NCI-H82 (cell line): ENCODE measurements at regions not wholly inside any gene's neighbourhood (a gene's known extent, or its start where the extent isn't known, plus 50 kb on each side); places are given as distances from the start of the nearest gene placed in this dataset.
A peak's percentile ranks its signal among the peaks of the same experiment; 100 is the strongest.

Experiments
- DNase-seq: peaks from one replicate; lab custom pipeline; 2025; lab: John Stamatoyannopoulos, UW

DNA sequence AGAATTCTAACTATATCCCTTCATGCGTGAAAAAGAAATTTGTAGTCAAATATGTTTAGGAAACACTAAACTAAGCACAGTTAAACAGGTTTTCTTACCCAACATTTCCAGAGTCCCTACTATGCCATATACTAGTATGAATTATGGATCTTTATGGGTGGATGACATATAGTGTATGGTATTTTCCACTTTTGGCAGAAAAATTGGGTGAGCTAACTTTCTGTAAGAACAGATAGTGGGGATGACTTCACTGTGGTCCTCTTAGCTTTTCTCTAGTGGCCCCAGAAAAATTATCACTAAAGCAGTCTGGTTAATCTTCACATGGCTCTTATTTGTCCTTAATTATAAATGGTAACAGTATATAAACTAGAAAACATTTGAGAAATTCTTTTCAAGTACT lies 240.0 kb upstream of the GULP1 start:
- no peak for DNase-seq

DNA sequence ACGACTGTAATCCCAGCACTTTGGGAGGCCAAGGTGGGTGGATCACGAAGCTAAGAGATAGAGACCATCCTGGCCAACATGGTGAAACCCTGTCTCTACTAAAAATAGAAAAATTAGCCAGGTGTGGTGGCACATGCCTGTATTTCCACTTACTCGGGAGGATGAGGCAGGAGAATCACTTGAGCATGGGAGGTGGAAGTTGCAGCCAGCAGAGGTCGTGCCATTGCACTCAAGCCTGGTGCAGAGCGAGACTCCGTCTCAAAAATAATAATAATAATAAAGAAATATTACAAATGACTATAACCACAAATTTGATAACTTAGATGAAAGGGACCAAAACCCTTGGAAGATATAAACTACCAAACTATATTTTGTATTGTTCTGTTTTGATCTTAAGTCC lies 226.3 kb upstream of the GULP1 start:
- DNase-seq: no peak

DNA sequence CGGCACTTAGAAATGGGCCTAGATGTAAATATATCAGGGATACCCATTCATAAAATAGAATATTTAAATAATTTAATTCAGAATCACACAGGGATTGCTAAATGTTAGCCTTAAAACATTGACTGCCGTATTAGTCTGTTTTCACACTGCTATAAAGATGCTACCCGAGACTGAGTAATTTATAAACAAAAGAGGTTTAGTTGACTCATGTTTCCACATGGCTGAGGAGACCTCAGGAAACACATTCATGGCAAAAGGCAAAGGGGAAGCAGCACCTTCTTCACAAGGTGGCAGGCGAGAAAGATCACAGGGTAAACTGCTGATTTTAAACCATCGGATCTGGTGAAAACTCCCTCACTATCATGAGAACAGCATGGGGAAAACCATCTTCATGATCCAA lies 223.6 kb upstream of the GULP1 start:
- no peak for DNase-seq

DNA sequence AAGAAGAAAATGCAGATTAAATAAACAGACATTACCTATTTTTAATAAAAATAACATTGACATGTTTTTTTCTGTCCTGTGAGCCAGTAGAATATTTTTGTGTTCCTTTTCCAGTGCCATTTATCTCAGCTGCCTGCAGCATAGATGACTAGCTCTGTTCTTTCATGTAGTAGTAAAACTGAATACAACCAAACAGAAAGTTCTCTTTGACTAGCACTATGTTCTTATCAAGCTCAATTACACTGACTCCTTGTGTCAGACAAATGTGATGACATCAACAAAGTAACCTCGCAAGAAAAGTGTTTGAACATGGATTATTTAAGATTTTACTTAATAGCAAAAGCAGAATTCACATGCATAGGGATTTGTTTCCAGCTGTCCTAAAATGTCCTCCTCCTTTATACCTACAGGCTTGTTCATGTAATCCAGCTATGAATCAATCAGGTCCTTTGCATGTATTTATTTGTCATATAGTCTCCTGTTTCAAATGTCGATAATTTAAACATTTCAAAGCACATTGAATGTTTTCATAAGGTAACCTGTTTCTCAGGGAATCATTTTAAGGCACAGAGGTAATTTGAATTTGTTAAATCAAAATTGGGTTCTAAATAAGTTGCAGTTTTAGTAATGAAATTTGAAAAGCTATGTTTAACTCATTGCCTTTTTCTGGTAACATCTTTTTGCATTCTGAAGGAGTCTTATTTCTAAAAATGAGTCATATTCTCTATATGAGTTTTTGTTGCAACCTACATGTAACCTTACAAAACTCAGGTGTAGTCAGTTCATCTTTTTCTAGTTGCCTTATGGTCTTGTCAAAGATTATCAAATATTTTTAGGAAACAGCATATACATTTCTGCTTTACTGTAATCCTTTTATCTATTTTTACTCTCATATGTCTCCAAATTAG lies 215.3 kb upstream of the GULP1 start:
- no peak for DNase-seq

DNA sequence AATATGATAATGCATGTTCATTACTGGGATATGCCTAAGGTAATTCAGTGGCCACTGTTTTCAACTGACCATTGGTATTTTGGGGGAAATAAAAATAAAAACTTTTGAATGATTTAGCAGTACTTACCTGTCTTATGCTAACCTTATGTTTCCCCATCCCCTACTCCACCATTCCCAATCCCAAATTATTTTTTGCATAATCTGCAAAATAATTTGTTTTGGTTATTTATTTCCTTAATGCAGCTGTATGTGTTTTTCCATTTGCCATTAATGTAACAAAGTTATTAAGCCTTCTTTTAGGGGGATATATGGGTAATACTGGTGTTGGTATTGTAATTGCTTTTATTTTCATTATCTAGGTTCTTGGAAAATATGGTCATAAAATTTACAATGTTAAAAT lies 213.9 kb upstream of the GULP1 start:
- DNase-seq: no peak

DNA sequence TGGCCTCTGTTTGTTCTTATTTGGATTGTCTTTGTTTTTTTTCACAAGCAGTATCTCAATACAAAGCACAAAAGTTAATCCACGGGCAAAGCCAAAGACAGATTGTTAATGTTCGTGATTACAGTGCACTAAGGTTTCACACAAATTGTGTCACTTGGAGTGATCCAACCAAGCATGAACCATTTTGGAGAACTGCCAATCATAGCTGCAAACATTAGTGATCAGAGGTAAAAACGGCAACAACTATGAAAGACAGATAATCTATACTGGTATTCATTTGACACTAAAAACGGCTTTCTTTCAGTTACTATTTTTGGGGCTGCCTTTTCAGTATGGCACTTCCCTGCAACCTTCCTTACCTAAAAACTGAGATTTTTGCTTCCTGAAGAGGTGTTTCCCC lies 213.1 kb upstream of the GULP1 start:
- no peak for DNase-seq

DNA sequence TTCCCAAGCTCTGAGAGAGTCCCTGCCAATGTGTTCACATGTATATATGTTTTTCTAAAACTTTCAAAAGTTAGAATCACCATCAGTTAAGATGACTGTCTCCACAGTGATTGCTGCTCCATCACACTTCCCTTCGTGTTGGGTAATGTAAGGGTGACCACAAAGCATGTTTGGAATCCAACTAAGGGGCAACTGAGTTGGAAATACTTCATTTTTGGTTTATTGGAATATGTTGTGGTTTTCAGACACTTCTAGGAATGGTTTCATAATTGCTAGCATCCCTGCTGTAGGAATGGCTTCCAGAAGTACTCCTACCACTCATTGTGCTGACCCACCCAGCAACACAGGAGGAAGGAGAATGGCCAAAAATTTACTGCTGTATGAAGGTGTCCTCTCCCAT lies 212.5 kb upstream of the GULP1 start:
- no peak for DNase-seq

DNA sequence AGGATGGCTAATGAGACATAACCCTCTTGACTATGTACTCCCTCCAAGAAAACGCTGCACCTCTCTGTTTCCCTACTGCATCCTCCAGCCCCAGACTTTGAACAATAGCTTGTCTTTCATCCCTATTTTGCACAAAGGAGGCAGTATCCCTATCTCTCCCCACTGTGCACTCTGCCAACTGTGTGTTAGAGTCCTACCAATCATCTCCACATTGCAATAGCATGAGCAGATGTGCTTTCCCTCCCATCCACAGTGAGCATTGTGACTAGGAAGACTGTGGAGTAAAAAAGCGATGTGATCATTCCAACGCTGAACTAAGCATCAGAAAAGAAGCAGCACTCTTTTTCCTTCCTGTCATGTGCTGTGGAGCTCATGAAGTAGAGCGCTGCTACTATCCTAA lies 206.3 kb upstream of the GULP1 start:
- DNase-seq: no peak

DNA sequence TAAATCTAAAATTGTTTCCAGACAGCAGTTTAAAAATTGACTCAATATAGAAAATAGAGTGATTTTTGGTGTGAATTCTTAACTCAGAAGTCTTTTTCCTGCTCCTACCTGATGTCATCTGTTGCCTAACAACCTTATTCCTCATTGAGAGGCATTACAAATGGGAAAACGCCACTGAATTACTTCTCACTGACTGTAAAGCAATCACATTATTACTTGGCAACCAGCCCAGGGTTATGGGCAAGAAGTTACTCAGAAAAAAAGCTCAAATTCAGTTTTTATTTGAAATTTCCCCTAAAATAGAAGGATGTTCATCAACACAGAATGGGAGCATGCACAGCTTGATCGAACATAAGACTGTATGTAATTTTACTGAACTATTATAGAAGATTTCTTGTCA lies 201.8 kb upstream of the GULP1 start:
- DNase-seq: peak; percentile 11

DNA sequence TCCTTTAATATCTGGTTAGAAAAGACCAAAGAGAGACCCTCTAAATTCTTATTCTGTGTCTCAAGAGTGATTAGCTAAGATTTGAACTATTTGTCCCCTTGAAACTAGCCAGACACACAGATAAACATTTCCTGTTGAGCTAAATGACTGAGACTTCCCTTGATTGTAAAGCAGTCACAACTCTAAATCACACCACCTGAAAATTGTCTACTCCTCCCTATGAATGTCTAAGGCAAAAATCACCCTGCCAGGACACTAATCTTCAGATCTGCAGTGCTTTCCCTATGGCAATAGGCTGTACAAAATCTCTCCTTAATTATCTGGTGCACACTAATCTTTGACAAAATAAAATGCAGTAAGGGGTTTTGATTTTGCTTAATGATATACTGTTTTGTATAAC lies 200.5 kb upstream of the GULP1 start:
- DNase-seq: peak; percentile 27

DNA sequence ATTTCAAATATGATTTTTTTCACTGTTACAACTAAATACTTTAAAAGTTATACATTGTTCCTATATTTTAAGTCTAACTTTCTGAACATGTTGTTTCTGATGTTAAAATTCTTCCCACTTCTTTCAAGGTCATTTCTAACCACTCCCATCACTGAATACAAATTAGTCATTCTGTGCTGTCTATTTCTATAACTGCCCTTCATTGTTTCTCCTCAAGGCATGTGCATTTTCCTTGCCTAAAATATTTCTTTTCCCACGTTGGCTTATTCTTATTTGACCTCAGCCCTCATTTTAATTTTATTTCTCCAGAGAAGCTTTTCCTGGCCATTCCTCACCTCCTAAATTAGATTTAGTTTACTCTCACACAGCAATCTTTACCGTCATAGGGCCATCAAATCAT lies 198.9 kb upstream of the GULP1 start:
- no peak for DNase-seq

DNA sequence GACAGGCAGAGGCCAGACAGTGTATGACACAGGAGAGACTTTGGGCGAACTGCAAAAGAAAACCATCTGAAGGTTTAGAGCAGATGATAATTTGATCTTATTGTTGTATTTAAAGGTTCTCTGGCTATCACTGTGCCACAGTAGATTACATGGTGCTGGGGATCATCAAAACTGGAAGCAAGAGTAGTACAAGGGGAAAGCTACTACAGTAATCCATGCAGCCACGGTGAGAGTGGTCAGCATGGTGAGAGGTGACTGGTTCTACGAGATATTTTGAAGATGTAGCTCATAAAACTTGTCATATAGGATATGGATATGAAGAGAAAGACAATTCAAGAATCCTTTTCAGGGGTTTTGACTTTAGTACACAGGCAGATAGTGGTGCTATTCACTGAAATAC lies 194.8 kb upstream of the GULP1 start:
- DNase-seq: no peak

DNA sequence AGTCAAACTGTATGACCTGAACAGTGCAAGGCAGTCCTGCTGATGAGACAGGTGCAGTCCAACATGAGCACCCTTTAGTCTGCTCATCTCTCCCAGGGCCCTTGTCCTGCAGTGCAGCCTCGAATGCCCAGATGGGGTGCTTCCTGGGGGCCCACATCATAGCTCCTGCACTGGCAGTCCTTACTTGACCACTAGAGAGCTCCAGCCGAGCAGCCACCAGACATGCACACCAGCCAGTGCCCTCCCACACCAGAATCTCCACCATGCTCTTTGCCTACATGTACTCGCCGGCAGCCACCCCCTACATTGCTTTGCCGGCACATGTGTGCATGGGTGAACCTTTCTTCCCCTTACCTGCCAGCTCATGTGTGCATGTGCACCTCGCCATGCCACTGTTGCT lies 188.8 kb upstream of the GULP1 start:
- no peak for DNase-seq

DNA sequence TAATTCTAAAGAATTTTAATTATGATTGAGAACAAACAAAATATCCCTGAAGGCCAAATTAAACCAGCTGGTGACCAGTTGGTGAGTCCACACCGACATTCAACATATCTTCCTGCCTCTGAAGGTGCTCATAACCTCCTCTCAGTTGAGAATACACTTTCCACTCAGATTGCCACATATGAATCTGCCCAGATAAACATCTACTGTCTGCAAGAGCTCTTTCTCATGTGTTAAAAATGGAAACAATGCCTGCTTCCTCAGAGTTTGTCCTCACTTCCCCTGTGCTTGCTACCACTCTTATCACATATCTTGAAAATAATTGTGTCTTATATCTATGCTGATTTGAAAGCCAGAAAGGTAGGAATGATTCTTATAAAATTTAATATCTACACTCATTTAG lies 177.7 kb upstream of the GULP1 start:
- peak; percentile 50 for DNase-seq

DNA sequence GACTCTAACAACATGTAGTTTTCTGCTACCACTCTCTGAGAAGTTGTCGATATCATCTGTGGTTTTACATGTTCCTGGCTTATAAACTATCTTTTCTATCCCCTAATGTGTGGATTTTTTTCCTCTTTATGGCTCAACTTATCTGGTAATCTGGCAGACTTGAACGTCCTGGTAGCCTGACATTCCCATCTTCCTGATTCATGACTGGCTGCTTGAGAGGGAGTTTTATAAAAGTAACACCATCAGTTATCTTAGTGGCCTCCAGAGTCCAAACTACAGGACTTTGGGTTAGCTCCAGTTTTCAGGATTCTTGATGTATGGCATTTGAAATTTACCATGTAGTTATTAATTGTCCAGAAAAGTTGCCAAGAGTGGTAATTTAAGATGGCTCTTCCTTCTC lies 174.0 kb upstream of the GULP1 start:
- no peak for DNase-seq

DNA sequence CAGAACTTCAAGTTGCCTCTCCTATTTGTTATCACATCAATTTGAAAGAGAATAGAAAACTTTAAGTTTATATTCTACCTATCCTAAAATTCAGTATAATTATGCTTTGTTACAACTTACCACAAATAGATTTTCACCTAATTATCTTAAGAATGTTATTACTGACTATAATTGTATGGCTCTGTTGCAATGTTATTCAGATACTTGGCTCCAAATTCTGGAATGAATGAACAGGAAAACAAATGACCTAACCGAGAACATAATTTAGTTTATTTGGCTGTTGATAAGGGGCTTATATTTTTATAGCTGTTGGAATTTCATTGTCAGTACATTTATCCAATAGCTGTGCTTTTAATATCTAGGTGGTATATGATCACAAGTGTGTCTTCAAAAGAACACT lies 173.2 kb upstream of the GULP1 start:
- DNase-seq: no peak

DNA sequence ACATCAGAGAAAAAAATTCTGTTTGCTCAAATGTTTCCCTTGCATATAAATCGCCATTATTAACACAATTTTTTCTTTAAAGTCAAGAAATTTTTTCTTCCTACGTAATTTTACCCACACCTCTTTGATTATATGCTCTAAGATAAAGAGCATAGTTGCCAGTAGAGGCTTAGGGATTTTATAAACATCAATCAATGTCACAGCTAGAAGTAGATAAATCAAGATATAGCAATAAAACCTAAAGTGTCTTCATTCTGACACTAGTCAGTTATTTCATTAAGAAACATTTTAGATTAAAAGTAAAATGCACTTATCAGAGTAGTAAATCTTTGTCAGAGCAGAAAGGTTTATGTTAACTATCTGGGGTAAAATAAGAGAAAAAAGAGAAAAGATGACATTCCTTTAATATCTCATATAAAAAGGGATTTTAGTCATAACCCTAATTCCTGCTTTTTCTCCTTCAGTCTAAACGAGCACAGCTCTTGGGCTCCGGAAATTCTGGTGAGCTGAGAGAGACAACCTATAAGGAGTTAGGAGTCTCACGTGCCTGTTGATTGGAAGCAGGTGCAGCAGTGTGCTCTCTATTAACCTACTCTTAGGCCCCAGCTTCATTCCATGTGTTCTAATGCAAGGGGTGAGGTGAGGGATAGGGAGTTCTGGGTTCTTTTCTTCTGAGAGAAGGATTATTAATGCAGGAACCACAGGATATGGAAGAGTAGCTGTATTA lies 172.4 kb upstream of the GULP1 start:
- peak; percentile 9 for DNase-seq

DNA sequence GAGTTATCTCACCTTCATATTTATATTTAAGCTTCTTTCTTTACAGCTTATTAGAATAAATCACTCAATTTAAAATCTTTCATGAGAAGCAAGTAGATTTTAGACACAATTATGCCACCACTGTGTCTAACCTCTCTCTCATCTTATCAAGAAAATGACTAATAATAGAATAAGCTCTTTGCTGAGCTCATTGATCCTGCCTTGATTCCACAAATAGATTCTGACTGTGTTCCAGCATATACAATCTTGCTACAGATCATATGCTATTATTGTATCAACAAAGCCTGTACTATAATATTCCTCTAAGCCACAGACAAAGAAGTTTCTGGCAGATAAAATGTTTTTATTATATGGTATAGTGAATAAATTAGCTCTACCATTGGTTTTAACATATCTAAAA lies 168.7 kb upstream of the GULP1 start:
- no peak for DNase-seq

DNA sequence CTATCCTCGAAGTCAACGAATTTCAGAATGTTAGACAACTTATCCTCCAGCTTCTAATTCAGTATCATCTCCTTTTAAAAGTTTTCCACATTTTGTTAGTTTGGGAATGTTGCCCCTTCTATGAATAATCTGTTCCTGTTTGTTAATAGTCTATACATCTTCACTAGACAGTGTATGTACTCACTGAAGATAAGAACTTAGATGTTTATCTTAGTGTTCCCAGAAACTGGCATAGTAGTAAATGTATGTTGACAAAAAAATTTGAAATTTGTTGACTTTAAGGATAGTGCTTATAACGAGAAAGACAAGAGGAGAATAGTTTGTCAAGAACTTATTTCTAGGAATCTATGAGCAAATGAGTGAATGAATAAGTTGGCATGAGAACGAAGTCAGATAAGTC lies 162.0 kb upstream of the GULP1 start:
- DNase-seq: no peak

DNA sequence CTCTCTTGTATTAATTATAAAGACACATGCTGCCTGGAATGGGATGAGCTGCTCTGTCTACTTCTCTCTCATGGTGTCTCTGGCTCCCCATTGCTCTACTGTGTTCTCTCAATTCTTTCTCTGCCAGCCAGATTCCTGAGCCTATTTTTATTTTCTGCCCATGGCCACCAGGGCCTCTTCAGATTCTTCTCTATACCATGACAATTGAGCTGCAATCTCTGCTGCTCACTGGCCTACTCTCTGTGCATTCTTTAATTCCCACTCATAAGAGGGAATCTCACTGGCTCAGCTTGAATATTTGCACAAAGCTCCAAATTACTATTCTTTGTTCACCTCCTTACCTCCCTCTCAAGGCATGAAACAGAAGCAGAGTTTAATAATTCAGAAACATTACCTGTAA lies 161.4 kb upstream of the GULP1 start:
- no peak for DNase-seq

DNA sequence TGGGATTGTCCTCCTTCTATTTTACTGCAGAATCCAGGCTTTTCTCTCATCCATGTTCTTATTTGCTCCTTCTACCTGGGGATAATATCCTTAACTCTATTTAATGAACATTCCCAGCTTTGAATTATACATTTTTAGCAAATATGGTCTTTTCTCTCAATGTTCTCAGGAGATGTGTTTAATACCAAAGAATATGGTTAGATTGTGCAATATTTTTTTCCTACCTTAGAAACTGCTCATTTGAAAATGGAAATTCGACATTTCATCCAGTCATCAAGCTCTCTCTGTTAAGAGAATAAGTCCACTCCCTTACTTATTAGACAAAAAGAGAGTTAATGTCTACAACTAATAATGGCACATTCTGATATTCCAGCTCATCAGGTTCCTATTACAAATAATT lies 160.4 kb upstream of the GULP1 start:
- no peak for DNase-seq

DNA sequence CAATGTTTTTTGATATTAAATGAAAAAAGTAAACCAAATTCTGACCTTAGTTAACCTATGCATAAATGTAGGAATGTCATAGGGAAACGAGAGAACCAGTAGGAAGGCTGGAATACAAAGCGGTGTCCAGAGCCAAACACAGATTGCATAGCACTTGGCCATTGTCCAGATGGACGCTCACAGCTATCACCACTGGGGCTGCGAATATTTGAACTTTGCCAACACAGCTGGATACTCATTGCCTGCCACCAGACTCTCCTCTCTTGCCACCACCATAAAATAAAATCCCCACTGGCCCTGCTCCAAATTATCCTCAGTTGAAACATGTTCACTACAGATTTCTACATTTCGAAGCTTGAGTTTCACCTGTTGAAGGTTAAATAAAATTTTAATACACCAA lies 159.3 kb upstream of the GULP1 start:
- DNase-seq: no peak

DNA sequence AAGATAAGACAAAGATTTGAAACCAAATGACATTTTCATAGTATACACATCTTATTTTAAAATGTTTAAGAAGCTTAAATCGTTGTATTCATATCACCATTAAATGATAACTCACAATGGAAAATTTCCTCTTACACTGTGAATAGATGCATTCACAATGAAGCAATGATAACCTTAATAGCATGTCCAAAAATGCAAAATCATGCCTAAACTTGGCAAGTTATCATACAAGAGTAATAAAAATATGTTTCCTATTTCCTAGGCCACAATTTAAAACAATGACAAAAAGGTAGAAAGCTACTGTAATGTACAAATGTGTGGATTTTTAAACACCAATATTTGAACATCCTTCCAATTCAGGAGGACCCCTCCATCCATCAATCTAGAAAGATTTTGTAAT lies 157.4 kb upstream of the GULP1 start:
- no peak for DNase-seq

DNA sequence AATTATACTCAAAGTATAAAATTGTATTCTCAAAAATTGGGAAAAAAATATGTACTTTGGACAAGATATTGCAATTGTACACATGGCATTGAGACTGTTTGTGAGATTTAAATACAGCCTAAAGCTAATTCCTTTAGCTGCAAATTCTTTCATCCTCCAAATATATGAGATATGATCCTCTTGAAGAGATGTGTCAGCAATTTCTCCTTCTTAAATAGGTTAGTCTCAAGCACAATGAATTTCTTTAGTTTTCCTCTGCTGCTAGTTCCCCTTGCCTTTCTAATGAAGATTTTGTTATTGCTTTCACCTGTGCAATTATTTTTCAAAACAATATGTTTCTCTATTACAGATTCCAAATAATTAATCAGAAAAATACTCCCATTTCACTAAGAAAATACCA lies 153.4 kb upstream of the GULP1 start:
- DNase-seq: no peak
